GM23338 (cell line): ENCODE measurements at regions not wholly inside any gene's neighbourhood (a gene's known extent, or its start where the extent isn't known, plus 50 kb on each side); places are given as distances from the start of the nearest gene placed in this dataset.

Source experiments
- ATAC-seq: fragments of 200-7000 bp; cut with Tn5 transposase; 3 replicates; pipeline ENCODE4 v1.9.1; 2020
- DNase-seq: peaks from one replicate; pipeline ENCODE4 v3.0.0-alpha.2; 2015; ENCODE audit warnings: low spot score
- H2AFZ ChIP-seq: fragments of 200-600 bp; sonication (generic); 2 replicates; pipeline ENCODE4 v1.8.0; 2016; ENCODE audit warnings: antibody characterized with exemption, mild to moderate bottlenecking, moderate library complexity
- H3F3A ChIP-seq: fragments of 200-600 bp; sonication (generic); replicated peaks from 2 replicates; pipeline ENCODE4 v1.8.0; 2017; ENCODE audit warnings: antibody characterized with exemption, mixed run types, low read depth
- H3K27ac ChIP-seq: fragments of 200-600 bp; sonication (generic); 2 replicates; pipeline ENCODE4 v1.6.1; 2016; ENCODE audit warnings: low read depth
- H3K27me3 ChIP-seq: fragments of 200-600 bp; sonication (generic); 2 replicates; pipeline ENCODE4 v1.8.0; 2016; ENCODE audit warnings: mild to moderate bottlenecking, mixed run types, moderate library complexity; ENCODE audit not compliant: insufficient read depth
- H3K36me3 ChIP-seq: fragments of 200-600 bp; sonication (generic); 2 replicates; pipeline ENCODE4 v1.8.0; 2016; ENCODE audit warnings: mild to moderate bottlenecking; ENCODE audit not compliant: insufficient read depth
- H3K4me1 ChIP-seq: fragments of 200-600 bp; sonication (generic); 2 replicates; pipeline ENCODE4 v1.8.0; 2016; ENCODE audit warnings: mild to moderate bottlenecking, moderate library complexity; ENCODE audit not compliant: insufficient read depth
- H3K4me2 ChIP-seq: fragments of 200-600 bp; sonication (generic); 2 replicates; pipeline ENCODE4 v1.7.1; 2017; ENCODE audit warnings: mixed run types
- H3K4me3 ChIP-seq: fragments of 200-600 bp; sonication (generic); 2 replicates; pipeline ENCODE4 v1.6.1; 2016; ENCODE audit warnings: mixed run types
- H3K79me2 ChIP-seq: fragments of 200-600 bp; sonication (generic); replicated peaks from 2 replicates; pipeline ENCODE4 v1.8.0; 2017; ENCODE audit warnings: mild to moderate bottlenecking; ENCODE audit not compliant: insufficient read depth
- H3K9me2 ChIP-seq: fragments of 200-600 bp; sonication (generic); 2 replicates; pipeline ENCODE4 v1.8.0; 2017; ENCODE audit not compliant: insufficient read depth
- H4K20me1 ChIP-seq: fragments of 200-600 bp; sonication (generic); replicated peaks from 2 replicates; pipeline ENCODE4 v1.8.0; 2017; ENCODE audit warnings: mild to moderate bottlenecking; ENCODE audit not compliant: insufficient read depth
- H3K27ac Mint-ChIP-seq: 2 replicates; pipeline ENCODE4 v1.8.0; 2020; ENCODE audit warnings: inconsistent platforms, mild to moderate bottlenecking, moderate library complexity, mixed read lengths
- H3K27me3 Mint-ChIP-seq: 3 replicates; pipeline ENCODE4 v1.8.0; 2022; ENCODE audit warnings: low read depth, mild to moderate bottlenecking, moderate library complexity, mixed read lengths, inconsistent platforms; ENCODE audit not compliant: insufficient read depth, poor library complexity
- H3K36me3 Mint-ChIP-seq: 3 replicates; pipeline ENCODE4 v1.8.0; 2021; ENCODE audit warnings: low read depth, mild to moderate bottlenecking, inconsistent platforms, moderate library complexity, mixed read lengths
- H3K4me1 Mint-ChIP-seq: 3 replicates; pipeline ENCODE4 v1.8.0; 2020; ENCODE audit warnings: mild to moderate bottlenecking, inconsistent platforms, mixed read lengths
- H3K4me3 Mint-ChIP-seq: 3 replicates; pipeline ENCODE4 v1.8.0; 2021; ENCODE audit warnings: moderate library complexity, mild to moderate bottlenecking, inconsistent platforms, mixed read lengths
- H3K9me3 Mint-ChIP-seq: 3 replicates; pipeline ENCODE4 v1.8.0; 2020; ENCODE audit warnings: moderate library complexity, mild to moderate bottlenecking, inconsistent platforms, mixed read lengths
- CTCF ChIP-seq, 2 experiments: fragments of 200-600 bp in 1 of 2; sonication (generic) in 1 of 2; conservative IDR thresholded peaks; 2 replicates each; pipeline versions ENCODE4 v1.5.1 to v1.6.1; 2016 to 2017; ENCODE audit warnings: antibody characterized with exemption in 2 of 2, low read depth in 2 of 2, mild to moderate bottlenecking in 2 of 2, moderate library complexity in 1 of 2
- ETS1 ChIP-seq: IDR thresholded peaks from 2 replicates; pipeline ENCODE4 v1.6.1; 2016; ENCODE audit warnings: antibody characterized with exemption
- EZH2phosphoT487 ChIP-seq: fragments of 200-600 bp; sonication (generic); IDR thresholded peaks from one replicate; pipeline ENCODE4 v1.8.1; 2018; ENCODE audit warnings: antibody characterized with exemption; ENCODE audit not compliant: unreplicated experiment
- POLR2AphosphoS5 ChIP-seq: IDR thresholded peaks from 2 replicates; pipeline ENCODE4 v1.6.1; 2016; ENCODE audit warnings: antibody characterized with exemption, low read depth
- STAT1 ChIP-seq: IDR thresholded peaks from one replicate; pipeline ENCODE4 v1.6.1; 2016; ENCODE audit warnings: antibody characterized with exemption; ENCODE audit not compliant: unreplicated experiment
- ZNF331 ChIP-seq: fragments of 250-450 bp; sonication (Bioruptor Pico); IDR thresholded peaks from 2 replicates; pipeline ENCODE4 v1.5.0; 2020; ENCODE audit warnings: low read depth, mild to moderate bottlenecking, moderate library complexity
- ZNF462 ChIP-seq: fragments of 250-450 bp; sonication (Bioruptor Pico); IDR thresholded peaks from 2 replicates; pipeline ENCODE4 v1.5.0; 2020; ENCODE audit warnings: mild to moderate bottlenecking, moderate library complexity

GRCh38 chr12:42017051-42017450 lies 127.6 kb downstream of the GXYLT1 start:
- DNase-seq (no peak), ATAC-seq (no peak)
- no peak overlapping the region for H3K27ac Mint-ChIP-seq
- no peak overlapping the region for H3K4me3 Mint-ChIP-seq
- H3K79me2 ChIP-seq, result no peaks in the 10 kb centered on the region
- H3K27ac ChIP-seq, result no peak overlapping the region
- no peaks in the 10 kb centered on the region for H3K9me2 ChIP-seq
- no peak overlapping the region for H3K4me3 ChIP-seq
- no peaks in the 10 kb centered on the region for H3K27me3 ChIP-seq
- peaks cover 4% of the 10 kb centered on the region; the same call in 2 of the 3 replicates for H3K4me1 Mint-ChIP-seq
- H3K9me3 Mint-ChIP-seq, result no peaks in the 10 kb centered on the region; the same call in 2 of the 3 replicates
- no peaks in the 10 kb centered on the region for H3F3A ChIP-seq
- no peaks in the 10 kb centered on the region for H3K4me1 ChIP-seq
- 0 out of 2 replicates have a peak overlapping the region, but pooled peaks have one; percentile 23 for H2AFZ ChIP-seq
- H3K4me2 ChIP-seq, result no peak overlapping the region
- H4K20me1 ChIP-seq, result no peaks in the 10 kb centered on the region
- H3K36me3 Mint-ChIP-seq, result no peaks in the 10 kb centered on the region
- H3K36me3 ChIP-seq, result no peaks in the 10 kb centered on the region
- TF ChIP-seq ZNF331 (no peak), CTCF (conservative IDR thresholded peaks at IDR 0.05; ENCODE audit: low read depth in 2 of 2) (no peak), POLR2AphosphoS5 (no peak), STAT1 (no peak), ZNF462 (CRISPR knock-in tag) (no peak), ETS1 (no peak), EZH2phosphoT487 (no peak)
- H3K27me3 Mint-ChIP-seq, result peaks cover 10% of the 10 kb centered on the region
